Stimulated activated CD8-positive, alpha-beta memory T cell treated with anti-CD3 and anti-CD28 coated beads, Interleukin-15, amount 100 ng/mL, for 1 hour (primary cell): ENCODE measurements at regions not wholly inside any gene's neighbourhood (a gene's known extent, or its start where the extent isn't known, plus 50 kb on each side); places are given as distances from the start of the nearest gene placed in this dataset.

ENCODE experiments used
- DNase-seq: peaks from one replicate; pipeline ENCODE4 v3.0.0-alpha.2; 2020; ENCODE audit warnings: low read depth

- DNase-seq: no peak
These were observed 404.1 kb downstream of the SHANK2 start for GRCh38 chr11:70848243-70848750.

DNA sequence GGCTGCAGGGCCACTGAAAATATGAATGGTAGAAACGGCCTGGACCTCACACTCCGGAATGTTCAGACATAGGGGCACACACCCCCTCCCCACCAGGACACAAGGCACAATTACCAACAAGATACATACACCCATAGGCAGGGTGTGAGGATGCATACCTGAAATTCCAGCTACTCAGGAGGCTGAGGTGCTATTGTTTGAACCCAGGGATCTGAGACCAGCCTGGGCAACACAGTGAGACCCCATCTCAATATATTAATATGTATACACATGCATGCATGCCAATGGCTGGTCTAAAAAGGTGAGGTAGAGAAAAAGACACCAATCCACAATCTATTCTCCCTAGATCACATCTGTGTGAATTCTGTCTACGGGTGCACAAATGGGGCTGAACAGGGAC, 403.3 kb downstream of the SHANK2 start:
- no peak for DNase-seq

DNA sequence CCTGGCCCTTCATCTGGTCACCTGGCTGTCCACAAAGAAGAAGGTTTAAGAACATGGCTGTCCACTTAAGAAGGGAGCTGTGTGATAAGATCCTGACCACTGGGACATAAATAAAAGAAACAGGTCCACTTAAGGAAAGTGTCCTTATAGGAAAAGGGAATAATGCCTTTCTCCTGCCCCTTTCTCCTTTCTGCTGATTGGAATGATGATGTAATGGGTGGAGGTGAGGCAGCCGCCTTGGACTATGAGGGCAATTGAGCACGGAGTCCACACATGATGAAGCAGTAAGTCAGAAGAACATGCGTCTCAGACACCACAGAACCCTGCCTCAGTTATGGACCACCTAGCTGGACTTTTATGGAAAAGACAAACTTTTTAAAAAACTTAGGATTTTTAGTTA, 401.1 kb downstream of the SHANK2 start:
- DNase-seq: no peak

DNA sequence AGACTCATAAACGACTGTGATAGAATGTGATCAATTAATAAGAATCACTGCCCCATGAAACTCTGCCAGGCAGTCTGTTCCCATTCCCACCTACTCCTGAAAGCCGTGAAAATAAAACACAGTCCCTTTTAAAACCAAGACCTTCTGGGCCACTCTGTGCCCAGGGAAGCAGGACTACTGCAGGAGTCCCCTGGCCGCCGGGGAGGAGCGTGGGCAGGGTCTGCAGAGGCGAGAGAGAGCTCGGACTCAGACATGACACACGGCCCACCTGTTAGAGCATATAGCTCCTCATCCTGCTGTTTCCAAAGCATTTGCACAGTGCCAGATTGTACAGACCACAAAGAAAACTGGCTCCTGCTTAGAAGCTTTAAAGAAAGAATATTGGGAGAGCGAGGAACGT, 400.5 kb downstream of the SHANK2 start:
- DNase-seq: no peak

- DNase-seq: no peak
These were observed 399.2 kb downstream of the SHANK2 start for GRCh38 chr11:70853068-70853769.

DNA sequence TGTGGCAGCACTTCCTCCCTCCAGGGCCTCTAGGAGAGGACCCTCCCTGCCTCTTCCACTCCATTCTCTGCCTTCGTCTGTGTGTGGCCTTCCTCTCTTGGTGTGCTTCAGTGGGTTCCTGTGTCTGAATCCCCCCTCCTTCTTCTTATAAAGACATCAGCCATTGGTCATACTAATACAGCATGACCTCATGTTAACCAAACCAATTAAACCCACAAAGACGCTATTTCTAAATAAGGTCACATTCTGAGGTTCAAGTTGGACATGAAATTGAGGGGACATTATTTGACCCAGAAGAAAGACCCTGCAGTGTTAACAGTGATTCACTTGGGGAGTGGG, 398.6 kb downstream of the SHANK2 start:
- DNase-seq: no peak

DNA sequence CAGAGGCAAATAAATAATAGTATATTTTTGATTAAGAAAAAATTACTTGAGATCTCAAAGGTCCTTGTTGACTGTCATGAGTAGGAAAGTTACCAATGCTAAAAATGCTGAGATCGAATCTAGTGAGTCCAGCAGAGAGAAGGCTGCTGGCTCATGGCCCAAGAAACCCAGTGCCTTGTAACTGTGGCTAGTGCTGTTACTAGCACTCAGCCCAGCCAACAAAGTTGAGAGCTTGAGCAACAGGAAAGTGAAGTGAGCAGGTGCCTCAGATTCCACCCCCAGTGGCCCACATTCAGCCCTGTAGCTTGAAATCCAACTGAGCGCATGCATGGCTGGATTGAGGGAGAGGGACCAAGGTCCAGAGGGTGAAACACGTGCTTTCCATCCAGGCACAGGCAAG, 398.2 kb downstream of the SHANK2 start:
- no peak for DNase-seq

DNA sequence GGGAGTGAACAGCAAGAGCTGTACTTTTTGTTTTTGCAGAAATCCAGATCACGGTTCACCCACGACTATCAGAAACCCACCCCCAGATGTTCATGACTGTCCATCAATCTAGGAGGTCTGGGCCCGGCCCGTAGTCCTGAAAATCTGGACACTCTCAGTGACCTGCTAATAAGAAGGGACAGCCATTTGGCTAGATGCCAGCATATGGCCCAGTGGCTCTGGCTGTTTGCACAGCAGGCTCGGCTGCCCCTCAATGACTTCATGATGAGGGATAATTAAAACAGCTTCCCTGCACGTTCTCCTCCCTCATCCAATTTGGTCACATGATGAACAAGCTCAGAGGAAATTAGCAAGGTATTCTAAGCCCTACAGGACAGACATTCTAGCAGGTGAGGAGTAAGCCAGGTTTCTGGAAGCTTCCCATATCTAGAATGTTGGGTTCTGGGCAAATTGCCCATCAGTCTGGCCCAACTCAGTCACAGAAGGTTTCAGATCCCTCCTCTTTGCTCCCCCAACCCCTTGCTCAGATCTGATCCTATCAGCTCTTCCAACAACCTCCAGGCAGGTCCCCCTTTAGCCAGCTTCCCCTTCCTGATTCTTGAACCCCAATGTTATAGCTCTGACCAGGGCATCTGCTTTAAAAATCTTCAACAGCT, 397.3 kb downstream of the SHANK2 start:
- DNase-seq: no peak

- DNase-seq: no peak
These were observed 394.5 kb downstream of the SHANK2 start for GRCh38 chr11:70857894-70858293.

DNA sequence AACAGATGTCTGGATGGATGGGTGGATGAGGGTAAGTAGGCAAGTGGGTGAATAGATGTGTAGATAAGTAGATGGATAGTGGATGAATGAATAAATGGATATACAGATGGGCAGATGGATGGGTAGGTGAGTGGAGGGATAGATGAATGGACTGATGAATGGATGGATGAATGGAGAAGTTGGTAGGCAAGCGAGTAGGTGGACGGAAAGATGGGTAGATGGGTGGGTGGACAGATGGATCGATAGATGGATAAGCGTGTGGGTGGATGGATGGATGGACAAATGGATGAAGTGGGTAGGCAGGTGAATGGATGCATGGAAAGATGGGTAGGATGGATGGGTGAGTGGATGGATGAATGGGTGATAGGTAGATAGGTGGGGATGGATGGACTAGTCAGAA, 393.2 kb downstream of the SHANK2 start:
- no peak for DNase-seq

- DNase-seq: no peak
These were observed 391.5 kb downstream of the SHANK2 start for GRCh38 chr11:70860888-70861287.

DNA sequence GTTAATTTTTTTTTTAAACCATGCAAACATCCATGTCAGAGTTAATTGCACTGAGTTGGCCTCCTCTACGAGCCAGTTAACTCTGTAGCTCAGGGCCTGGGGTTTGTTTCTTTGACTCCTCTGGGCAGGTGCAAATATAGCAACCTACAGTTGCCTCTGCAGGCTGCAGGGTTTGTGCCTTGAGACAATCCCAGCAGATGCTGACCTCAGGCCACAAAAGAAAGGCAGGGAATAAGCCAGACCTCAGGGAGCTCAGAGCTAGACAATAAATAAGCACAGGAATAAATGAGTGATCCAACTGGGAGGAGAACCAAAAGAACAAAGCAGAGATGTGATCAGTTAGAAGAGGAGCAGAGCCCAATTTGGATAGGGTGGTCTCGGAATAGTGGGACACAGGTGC, 390.8 kb downstream of the SHANK2 start:
- DNase-seq: no peak

GRCh38 chr11:70862093-70862492, 390.3 kb downstream of the SHANK2 start:
- DNase-seq: no peak

- DNase-seq: no peak
These were observed 389.2 kb downstream of the SHANK2 start for GRCh38 chr11:70863186-70863585.

- no peak for DNase-seq
These were observed 388.4 kb downstream of the SHANK2 start for GRCh38 chr11:70863993-70864392.

DNA sequence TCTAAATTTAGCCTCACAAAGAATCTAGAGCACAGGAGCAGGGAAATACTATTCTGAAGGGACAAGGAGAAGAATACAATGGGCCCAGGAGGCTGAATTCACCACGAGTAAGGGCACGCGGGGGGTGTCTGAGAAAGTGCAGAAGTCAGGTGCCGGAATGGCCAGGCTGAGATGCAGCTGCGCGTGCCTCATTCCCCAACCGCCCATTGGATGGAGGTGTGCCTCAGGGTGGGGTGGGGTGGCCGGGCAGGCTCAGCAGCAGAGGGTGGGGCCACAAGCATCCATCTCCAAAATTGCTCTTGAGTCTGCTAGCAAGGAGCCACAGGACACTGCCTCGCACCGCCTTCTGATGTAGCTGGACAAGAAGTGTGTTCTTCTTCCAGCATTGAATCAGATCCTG, 387.0 kb downstream of the SHANK2 start:
- DNase-seq: no peak

DNA sequence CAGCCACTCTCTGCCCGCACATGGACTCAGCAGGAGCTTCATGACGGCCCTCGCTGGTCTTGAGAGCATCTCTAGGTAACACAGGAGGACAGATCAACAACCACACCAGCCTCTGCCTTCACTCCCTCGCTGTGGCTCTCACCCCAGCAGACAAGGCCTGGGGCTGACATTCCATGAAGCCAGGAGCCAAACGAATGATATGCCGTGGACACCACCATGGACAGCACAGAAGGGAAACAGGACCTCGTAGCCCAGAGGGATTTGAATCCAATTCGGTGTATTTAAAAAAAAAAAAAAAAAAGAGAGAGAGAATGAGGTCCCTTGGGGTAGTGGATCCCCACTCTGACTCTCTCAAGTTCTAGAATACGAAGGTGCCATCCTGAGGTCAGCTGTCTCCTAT, 385.5 kb downstream of the SHANK2 start:
- no peak for DNase-seq

DNA sequence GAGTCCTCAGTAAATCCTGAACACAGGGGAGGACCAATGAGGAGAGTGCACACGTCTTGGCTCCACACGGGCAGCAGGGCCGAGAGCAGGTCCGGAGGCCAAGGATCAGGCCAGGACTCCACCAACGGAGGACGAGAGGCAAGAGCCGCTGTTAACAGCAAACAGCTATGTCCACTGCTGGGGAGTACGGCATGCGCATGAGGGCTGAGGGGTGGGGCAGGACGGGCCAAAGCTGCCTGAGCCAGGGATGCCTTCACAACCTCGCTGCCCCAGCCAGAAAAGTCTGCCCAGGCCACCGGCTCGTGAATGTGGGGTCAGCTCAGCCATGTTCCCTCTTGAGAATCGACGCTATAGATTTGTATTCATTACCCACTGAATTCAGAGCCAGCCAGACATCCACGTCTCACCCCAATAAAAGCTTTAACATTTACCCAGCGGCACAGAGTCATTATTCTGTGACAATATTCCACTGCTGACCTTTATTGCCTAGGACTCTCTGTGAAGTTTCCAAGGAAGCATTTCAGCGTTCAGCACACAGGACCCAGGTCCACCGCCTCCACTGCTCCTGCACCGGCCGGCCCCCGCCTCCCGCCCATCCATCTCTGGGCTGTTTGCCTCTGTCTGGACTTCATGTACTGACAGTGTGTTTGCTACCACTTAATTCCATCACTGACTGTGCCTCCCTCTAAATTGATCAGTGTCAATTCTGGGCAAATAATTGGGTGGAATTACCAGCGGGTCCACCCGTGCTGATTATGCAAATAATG, 384.9 kb downstream of the SHANK2 start:
- no peak for DNase-seq

DNA sequence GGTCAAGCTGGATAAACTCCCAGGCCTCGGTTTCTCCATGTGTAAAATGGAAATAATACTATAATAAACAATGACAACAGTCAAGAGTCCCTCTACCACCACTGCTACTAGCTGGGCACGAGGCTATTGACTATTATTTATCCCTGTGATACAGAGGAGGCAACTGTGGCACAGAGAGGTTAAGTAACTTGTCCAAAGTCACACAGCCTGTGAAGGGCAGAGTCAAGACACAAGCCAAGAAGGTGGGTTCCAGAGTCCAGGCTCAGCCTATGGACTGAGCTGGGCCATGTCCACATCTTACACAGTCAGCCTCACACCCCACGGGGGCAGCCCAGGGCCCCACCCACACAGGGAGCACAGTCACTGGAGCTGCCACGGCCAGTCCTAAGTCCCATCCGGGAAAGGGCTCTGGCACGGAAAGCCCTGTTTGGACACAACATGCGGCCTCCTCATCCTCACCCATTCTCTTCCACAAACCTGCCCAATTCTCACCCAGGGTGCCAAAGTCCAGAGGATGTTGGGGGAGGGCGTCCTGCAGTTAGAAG, 384.0 kb downstream of the SHANK2 start:
- no peak for DNase-seq

- no peak for DNase-seq
These were observed 383.3 kb downstream of the SHANK2 start for GRCh38 chr11:70869054-70869453.

DNA sequence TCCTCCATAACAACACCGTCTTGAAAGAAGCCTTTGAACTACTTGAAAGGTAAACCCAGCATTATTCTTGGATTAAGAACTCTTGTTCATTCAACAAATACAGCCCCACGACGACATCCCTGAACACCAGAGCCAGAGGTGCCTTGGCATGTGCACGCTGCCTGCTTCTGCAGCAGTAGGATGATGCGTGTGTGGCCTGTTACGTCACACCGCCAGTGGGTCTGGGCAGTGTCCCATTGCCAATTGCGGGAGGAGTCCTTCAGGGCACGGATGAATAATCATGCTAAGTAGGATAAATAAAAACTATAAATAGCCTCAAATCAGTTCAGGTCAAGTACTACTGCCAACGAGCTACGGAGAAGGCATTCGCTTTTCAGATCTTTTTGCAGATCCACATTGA, 380.5 kb downstream of the SHANK2 start:
- no peak for DNase-seq

- no peak for DNase-seq
These were observed 380.1 kb downstream of the SHANK2 start for GRCh38 chr11:70872299-70872698.
